GM12878 (cell line): ENCODE measurements at regions not wholly inside any gene's neighbourhood (a gene's known extent, or its start where the extent isn't known, plus 50 kb on each side); places are given as distances from the start of the nearest gene placed in this dataset.

Experiments
- BACH1 ChIP-seq: fragments of 450-650 bp; IDR thresholded peaks from 2 replicates; pipeline ENCODE4 v1.6.1; 2017; ENCODE audit warnings: mild to moderate bottlenecking, borderline replicate concordance
- CTCF ChIP-seq, 3 experiments: IDR thresholded peaks in 2 of 3; conservative IDR thresholded peaks in 1 of 3; 2 replicates each; pipeline ENCODE4 v1.5.1; 2011; ENCODE audit warnings: low read depth in 3 of 3, low read length in 3 of 3, mild to moderate bottlenecking in 3 of 3, control low read depth in 2 of 3, moderate library complexity in 2 of 3, inconsistent platforms in 1 of 3, mixed read lengths in 1 of 3; ENCODE audit not compliant: control insufficient read depth in 2 of 3, insufficient read depth in 1 of 3; ENCODE audit errors: extremely low read depth in 1 of 3
- EGR1 ChIP-seq, 2 experiments: IDR thresholded peaks; 1 replicate in 1 of 2; 2 replicates in 1 of 2; pipeline ENCODE4 v1.6.1; 2011 to 2012; ENCODE audit warnings: low read depth in 2 of 2, low read length in 2 of 2, borderline replicate concordance in 1 of 2, mild to moderate bottlenecking in 1 of 2, moderate library complexity in 1 of 2
- EZH2 ChIP-seq: IDR thresholded peaks from 2 replicates; pipeline ENCODE4 v1.6.1; 2012; ENCODE audit warnings: low read depth, mild to moderate bottlenecking, control low read depth, inconsistent platforms, low read length, borderline replicate concordance; ENCODE audit not compliant: control insufficient read depth
- KLF5 ChIP-seq: fragments of 450-650 bp; IDR thresholded peaks from 2 replicates; pipeline ENCODE4 v1.6.1; 2014; ENCODE audit warnings: mild to moderate bottlenecking; ENCODE audit not compliant: partially characterized antibody
- NFYB ChIP-seq: IDR thresholded peaks from 2 replicates; pipeline ENCODE4 v1.6.1; 2011; ENCODE audit warnings: low read depth, mild to moderate bottlenecking, low read length, improper control_type of control experiment, moderate library complexity; ENCODE audit not compliant: insufficient read depth
- PAX8 ChIP-seq: fragments of 450-650 bp; IDR thresholded peaks from 2 replicates; pipeline ENCODE4 v1.6.1; 2017; ENCODE audit warnings: mild to moderate bottlenecking, moderate library complexity
- POLR2AphosphoS2 ChIP-seq: IDR thresholded peaks from 2 replicates; pipeline ENCODE4 v1.6.1; 2011; ENCODE audit warnings: low read depth, mild to moderate bottlenecking, low read length, improper control_type of control experiment, moderate library complexity
- SREBF2 ChIP-seq: IDR thresholded peaks from 2 replicates; pipeline ENCODE4 v1.6.1; 2012; ENCODE audit warnings: mild to moderate bottlenecking, low read length
- ZBTB4 ChIP-seq: fragments of 450-650 bp; formaldehyde crosslinking; IDR thresholded peaks from 2 replicates; pipeline ENCODE4 v1.4.0; 2022; ENCODE audit warnings: mild to moderate bottlenecking, moderate library complexity
- ZSCAN29 ChIP-seq: fragments of 450-650 bp; IDR thresholded peaks from 2 replicates; pipeline ENCODE4 v1.6.1; 2017; ENCODE audit warnings: mild to moderate bottlenecking, moderate library complexity
- TF ChIP-seq, protein P1 (sequence below): fragments of 450-650 bp; IDR thresholded peaks from 2 replicates; pipeline ENCODE4 v1.6.1; 2017; ENCODE audit warnings: mild to moderate bottlenecking, moderate library complexity
- TF ChIP-seq, protein P2 (sequence below): fragments of 450-650 bp; IDR thresholded peaks from 2 replicates; pipeline ENCODE4 v1.6.1; 2017; ENCODE audit warnings: low read depth, mild to moderate bottlenecking, moderate library complexity

GRCh38 chr2:61764035-61764800, 89.6 kb downstream of the FAM161A start (continued):
- TF ChIP-seq, protein P1, sequence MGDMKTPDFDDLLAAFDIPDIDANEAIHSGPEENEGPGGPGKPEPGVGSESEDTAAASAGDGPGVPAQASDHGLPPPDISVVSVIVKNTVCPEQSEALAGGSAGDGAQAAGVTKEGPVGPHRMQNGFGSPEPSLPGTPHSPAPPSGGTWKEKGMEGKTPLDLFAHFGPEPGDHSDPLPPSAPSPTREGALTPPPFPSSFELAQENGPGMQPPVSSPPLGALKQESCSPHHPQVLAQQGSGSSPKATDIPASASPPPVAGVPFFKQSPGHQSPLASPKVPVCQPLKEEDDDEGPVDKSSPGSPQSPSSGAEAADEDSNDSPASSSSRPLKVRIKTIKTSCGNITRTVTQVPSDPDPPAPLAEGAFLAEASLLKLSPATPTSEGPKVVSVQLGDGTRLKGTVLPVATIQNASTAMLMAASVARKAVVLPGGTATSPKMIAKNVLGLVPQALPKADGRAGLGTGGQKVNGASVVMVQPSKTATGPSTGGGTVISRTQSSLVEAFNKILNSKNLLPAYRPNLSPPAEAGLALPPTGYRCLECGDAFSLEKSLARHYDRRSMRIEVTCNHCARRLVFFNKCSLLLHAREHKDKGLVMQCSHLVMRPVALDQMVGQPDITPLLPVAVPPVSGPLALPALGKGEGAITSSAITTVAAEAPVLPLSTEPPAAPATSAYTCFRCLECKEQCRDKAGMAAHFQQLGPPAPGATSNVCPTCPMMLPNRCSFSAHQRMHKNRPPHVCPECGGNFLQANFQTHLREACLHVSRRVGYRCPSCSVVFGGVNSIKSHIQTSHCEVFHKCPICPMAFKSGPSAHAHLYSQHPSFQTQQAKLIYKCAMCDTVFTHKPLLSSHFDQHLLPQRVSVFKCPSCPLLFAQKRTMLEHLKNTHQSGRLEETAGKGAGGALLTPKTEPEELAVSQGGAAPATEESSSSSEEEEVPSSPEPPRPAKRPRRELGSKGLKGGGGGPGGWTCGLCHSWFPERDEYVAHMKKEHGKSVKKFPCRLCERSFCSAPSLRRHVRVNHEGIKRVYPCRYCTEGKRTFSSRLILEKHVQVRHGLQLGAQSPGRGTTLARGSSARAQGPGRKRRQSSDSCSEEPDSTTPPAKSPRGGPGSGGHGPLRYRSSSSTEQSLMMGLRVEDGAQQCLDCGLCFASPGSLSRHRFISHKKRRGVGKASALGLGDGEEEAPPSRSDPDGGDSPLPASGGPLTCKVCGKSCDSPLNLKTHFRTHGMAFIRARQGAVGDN, result peak; percentile 95; the same call in 1 of the 2 replicates
- TF ChIP-seq BACH1, result peak; percentile 13; the same call in 1 of the 2 replicates
- peak in 1 of 2 experiments; percentile 97; a peak in 2 of 3 replicates for TF ChIP-seq EGR1 (IDR thresholded peaks at IDR 0.05; ENCODE audit: borderline replicate concordance in 1 of 2, low read depth in 2 of 2, low read length in 2 of 2)
- no peak; the same call in 1 of the 2 replicates for TF ChIP-seq SREBF2
- TF ChIP-seq PAX8, result no peak
- peak; percentile 66; the same call in 1 of the 2 replicates for TF ChIP-seq ZBTB4 (CRISPR knock-in tag)
- peak; percentile 50; the same call in 1 of the 2 replicates for TF ChIP-seq NFYB
- TF ChIP-seq, protein P2, sequence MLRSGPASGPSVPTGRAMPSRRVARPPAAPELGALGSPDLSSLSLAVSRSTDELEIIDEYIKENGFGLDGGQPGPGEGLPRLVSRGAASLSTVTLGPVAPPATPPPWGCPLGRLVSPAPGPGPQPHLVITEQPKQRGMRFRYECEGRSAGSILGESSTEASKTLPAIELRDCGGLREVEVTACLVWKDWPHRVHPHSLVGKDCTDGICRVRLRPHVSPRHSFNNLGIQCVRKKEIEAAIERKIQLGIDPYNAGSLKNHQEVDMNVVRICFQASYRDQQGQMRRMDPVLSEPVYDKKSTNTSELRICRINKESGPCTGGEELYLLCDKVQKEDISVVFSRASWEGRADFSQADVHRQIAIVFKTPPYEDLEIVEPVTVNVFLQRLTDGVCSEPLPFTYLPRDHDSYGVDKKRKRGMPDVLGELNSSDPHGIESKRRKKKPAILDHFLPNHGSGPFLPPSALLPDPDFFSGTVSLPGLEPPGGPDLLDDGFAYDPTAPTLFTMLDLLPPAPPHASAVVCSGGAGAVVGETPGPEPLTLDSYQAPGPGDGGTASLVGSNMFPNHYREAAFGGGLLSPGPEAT, result peak; percentile 75; the same call in 1 of the 2 replicates
- no peak for TF ChIP-seq CTCF (IDR thresholded peaks at IDR 0.05 in 2 of 3, conservative IDR thresholded peaks at IDR 0.05 in 1 of 3; ENCODE audit: control insufficient read depth in 2 of 3, extremely low read depth in 1 of 3, insufficient read depth in 1 of 3, low read depth in 3 of 3, low read length in 3 of 3)
- peak; percentile 90 for TF ChIP-seq POLR2AphosphoS2
- TF ChIP-seq ZSCAN29, result no peak
- no peak for TF ChIP-seq EZH2
- TF ChIP-seq KLF5, result peak; percentile 76
